NCI-H2227 treated with DMSO at 0.1 percent for 48 hours (cell line): ENCODE measurements at regions not wholly inside any gene's neighbourhood (a gene's known extent, or its start where the extent isn't known, plus 50 kb on each side); places are given as distances from the start of the nearest gene placed in this dataset.
"Not testable (repeated sequence)": the region's sequence is repeated elsewhere in the genome, so short reads cannot be mapped to it uniquely, and the experiment has no call there.

Experiments used
- DNase-seq: peaks from one replicate; lab custom pipeline; 2025; lab: John Stamatoyannopoulos, UW

- DNase-seq: peak; percentile 14
Measured at GRCh38 chr1:9466780-9467758, 72.2 kb upstream of the SLC25A33 start.

GRCh38 chr1:9469882-9470281 lies 69.4 kb upstream of the SLC25A33 start:
- DNase-seq: not testable (repeated sequence)

GRCh38 chr1:9471679-9472078 lies 67.6 kb upstream of the SLC25A33 start:
- no peak for DNase-seq

GRCh38 chr1:9472386-9473031 lies 66.8 kb upstream of the SLC25A33 start:
- DNase-seq: no peak

DNA sequence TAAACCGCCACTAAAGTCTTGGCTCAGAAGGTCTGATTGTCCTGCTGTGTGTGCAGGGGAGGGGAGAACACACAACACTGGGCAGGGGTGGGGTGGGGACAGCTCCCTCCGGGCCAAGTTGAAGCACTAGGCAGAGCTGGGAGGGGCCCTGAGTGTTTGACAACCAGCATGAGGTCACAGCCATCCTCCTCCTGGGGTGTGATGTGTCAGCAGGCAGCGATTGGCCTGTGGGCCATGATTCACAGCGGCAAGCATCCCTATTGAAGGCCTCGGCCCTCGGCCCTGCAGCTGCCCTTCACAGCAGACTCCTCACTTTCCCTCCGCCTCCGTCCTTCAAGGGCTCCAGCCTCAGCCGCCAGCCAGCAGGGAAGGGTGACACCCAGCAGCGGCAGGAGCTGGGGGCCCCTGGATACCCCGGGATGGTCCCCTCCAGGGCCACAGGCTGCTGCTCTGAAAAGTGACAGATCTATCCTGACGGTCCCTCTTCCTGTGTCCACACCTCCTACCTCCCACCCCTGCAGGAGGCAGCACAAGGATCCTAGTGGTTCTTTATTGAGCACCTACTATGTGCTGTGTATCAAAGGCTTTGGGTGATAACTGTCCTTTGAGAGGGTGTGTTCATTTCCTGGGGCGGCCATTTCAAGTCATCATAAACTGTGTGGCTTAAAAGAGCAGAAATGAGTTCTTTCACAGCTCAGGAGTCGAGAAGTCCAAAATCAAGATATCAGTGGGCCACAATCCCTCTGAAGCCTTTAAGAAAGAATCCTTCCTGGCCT lies 66.0 kb upstream of the SLC25A33 start:
- DNase-seq: no peak

GRCh38 chr1:9475061-9475627 lies 64.1 kb upstream of the SLC25A33 start:
- DNase-seq: no peak

DNA sequence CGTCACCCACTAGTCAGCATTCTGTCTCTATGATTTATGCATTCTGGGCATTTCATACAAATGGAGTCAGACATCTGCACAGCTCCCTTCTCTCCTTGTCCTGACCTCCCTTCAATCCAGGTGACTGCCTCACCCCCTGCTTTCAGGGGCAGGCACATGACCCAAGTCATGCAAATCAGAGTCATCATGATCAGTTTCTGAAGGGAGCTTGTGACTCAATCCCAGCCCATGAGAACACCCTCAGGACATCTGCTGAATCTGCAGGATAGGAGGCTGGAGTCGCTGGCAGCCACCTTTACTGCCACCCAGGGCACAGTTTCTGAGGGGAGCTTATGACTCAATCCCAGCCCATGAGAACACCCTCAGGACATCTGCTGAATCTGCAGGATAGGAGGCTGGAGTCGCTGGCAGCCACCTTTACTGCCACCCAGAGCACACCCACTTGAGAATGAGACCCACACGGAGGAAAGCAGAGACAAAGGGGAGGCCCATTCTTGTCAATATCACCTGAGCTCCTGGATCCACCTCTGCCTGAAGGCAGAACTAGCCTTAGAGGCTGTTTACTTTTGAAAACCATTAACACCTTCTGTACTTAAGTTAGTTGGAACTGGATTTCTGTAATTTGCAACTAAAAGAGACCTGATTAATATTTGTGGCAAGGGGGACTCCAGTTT lies 62.3 kb upstream of the SLC25A33 start:
- no peak for DNase-seq

GRCh38 chr1:9477535-9477934 lies 61.7 kb upstream of the SLC25A33 start:
- DNase-seq: no peak

DNA sequence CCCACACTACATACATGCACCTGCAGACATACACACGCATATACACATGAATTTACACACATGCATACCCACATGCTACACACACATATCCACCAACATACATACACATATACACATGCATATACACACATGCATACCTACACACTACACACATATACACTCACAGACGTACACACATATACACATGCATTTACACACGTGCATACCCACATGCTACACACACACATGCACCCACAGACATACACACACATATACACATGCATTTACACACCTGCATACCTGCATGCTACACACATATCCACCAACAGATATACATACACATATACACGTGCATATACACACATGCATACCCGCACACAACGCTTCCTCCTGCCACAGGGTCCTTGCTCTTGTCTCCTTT lies 61.2 kb upstream of the SLC25A33 start:
- DNase-seq: no peak

- no peak for DNase-seq
Measured at GRCh38 chr1:9481048-9481447, 58.2 kb upstream of the SLC25A33 start.

GRCh38 chr1:9482403-9482802 lies 56.9 kb upstream of the SLC25A33 start:
- no peak for DNase-seq

GRCh38 chr1:9482816-9483572 lies 56.3 kb upstream of the SLC25A33 start:
- no peak for DNase-seq

DNA sequence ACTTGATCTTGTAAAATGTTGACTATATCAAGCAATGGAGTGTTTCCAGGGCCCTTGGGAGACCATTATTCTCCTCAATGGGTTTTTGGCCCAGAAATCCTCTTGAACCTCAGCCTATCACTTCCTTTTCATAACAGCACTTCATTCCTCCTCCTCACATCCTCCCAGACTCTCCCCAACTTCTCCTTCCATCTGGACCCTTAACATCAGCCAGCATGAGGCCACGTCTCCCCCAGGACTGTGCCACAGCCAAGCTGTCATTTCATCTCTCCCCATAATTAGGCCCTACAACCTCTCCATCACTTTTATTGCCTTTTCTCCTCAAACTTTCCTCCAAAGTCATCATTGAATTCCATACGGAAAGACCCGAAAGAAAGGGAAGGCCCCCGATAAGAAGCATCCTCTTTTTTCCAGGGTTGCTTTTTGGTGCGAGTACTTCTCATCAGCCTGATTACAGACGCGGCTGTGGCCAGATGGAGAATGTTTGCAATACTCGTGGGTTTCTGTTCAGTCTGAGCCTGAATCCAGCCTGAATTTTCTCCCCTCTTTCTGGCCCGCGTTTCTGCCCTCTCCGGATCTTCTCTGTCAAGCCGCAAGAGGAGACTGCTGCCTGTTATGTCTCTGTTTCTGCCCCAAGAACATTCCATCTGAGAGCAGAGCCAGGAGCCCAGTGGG lies 52.7 kb upstream of the SLC25A33 start:
- no peak for DNase-seq
